SU-DHL-6 (cell line): ENCODE measurements at regions not wholly inside any gene's neighbourhood (a gene's known extent, or its start where the extent isn't known, plus 50 kb on each side); places are given as distances from the start of the nearest gene placed in this dataset.

Experiments used
- EZH2phosphoT487 ChIP-seq: fragments of 200-600 bp; sonication (generic), shearing (Covaris generic); conservative IDR thresholded peaks from 2 replicates; pipeline ENCODE4 v1.6.1; 2018; ENCODE audit warnings: mild to moderate bottlenecking, antibody characterized with exemption, low read length, moderate library complexity, mixed read lengths
- TF ChIP-seq, protein P1 (sequence below): fragments of 200-600 bp; sonication (generic); IDR thresholded peaks from one replicate; pipeline ENCODE4 v1.5.1; 2017; ENCODE audit warnings: antibody characterized with exemption, mild to moderate bottlenecking, low read length, moderate library complexity; ENCODE audit not compliant: insufficient read depth, poor library complexity, severe bottlenecking

DNA sequence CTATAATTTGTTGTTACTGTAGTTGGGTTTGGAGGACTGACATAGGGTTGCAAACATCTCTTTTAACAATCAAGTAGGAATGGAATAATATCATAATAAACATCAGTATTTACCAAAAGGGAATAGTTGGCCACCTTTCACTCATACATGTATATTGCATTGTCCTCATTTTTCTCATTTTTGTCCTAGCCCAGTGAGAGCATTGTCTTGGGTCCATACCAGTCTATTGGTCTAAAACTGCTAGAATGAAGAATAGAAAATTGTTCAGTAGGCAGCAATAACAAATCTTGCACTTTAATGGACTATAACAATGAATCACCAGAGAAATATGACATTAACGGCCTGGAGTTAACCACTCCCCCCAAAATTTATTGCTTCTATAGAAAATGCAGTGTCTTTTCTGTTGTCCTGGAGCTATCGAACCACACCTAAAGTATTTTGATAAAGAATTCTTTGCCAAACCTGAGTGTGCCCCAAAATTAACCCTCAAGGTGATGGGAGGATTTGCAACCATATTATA, 80.9 kb upstream of the IL33 start:
- TF ChIP-seq, protein P1, sequence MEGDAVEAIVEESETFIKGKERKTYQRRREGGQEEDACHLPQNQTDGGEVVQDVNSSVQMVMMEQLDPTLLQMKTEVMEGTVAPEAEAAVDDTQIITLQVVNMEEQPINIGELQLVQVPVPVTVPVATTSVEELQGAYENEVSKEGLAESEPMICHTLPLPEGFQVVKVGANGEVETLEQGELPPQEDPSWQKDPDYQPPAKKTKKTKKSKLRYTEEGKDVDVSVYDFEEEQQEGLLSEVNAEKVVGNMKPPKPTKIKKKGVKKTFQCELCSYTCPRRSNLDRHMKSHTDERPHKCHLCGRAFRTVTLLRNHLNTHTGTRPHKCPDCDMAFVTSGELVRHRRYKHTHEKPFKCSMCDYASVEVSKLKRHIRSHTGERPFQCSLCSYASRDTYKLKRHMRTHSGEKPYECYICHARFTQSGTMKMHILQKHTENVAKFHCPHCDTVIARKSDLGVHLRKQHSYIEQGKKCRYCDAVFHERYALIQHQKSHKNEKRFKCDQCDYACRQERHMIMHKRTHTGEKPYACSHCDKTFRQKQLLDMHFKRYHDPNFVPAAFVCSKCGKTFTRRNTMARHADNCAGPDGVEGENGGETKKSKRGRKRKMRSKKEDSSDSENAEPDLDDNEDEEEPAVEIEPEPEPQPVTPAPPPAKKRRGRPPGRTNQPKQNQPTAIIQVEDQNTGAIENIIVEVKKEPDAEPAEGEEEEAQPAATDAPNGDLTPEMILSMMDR, result no peak
- TF ChIP-seq EZH2phosphoT487, result no peak
